Activated T-cell treated with anti-CD3 and anti-CD28 coated beads for 48 hours (primary cell): ENCODE measurements at regions not wholly inside any gene's neighbourhood (a gene's known extent, or its start where the extent isn't known, plus 50 kb on each side); places are given as distances from the start of the nearest gene placed in this dataset.

Source experiments
- DNase-seq: peaks from one replicate; pipeline ENCODE4 v3.0.0-alpha.2; 2020; ENCODE audit warnings: low read depth

DNA sequence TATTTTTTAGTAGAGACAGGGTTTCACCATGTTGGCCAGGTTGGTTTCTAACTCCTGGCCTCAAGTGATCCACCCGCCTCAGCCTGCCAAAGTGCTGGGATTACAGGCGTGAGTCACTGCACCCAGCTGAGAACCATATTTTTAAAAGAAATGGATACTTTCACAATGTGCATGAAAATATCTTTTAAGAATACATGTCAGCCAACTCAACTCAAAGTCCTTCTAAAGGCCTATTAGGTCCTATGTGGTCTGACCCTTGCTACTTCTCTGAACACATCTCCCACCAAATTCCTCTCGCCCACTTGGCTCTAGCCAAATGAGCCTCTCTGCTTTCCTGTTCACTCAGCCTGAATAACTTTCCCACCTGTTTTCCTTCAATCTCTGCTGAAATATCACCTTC is 119.6 kb downstream of the MTX2 start:
- no peak for DNase-seq

DNA sequence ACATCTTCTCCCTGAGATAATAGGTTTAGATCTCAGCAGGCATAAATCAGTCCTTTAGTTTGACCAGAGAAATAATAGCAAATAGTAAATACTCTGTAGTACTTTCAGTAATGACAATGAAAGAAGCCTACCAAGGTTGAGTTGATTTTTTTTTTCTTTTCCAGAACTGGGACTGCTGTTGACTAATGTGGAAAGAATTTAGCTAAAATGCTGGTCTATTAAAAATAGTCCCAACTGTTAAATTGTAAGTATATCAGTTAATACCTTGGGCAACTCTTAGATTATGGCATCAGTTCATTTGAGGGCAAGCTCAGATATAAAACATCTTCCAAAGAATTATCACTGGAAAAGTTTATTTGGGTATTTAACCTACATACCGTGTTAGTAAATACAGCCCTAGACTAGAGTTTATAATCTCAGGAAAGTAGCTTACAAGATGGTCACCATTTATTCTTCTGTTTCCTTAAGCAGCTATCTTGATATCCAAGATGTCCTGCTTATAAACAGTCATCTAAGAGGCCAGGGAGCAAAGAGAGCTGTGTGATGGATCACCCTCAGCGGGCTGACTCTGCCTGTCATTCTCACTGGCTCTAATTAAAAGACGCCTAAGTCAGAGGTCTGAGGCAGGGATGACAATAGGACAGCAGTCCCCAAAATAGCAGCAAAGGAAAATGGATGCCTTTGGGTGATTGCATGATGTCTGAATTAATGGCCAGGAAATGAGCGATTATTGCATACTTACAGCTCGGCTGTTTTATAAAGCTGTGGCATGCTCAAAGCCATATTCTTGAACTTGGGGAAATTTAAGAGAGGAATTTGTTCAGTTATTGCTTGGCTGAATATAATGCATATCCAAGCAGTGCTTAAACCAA is 121.3 kb downstream of the MTX2 start:
- DNase-seq: no peak

DNA sequence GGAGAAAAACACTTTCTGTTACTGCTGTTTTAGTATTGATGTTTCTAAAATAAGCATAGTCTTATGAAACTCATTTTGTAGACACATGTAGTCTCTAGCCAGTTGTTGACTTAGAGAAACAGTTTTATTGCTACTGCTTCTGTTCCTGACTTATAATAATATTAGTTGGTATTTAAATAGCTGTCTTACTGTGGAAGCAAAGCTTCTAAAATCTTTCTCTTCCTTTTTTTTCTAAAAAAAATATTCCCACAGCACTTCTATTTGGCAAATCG is 121.8 kb downstream of the MTX2 start:
- DNase-seq: no peak

DNA sequence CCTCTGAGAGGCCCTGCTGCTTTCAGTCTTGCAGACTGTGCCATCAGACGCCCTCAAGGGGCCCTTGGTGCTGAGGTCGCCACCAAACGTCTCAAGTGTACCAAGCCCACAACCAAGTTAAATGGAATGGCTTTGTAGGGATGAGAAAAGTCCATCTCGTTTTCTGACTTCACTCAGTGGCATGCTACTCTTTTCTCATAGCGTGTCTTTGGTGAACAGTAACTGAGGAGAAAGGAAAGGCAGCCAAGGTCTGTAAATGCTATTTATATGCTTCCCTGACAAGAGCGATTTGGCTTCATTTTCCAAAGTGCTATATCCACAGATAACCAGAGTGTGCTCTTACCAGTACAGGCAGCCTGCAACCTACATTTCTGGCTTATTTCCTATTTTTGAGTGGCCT is 123.0 kb downstream of the MTX2 start:
- DNase-seq: no peak

DNA sequence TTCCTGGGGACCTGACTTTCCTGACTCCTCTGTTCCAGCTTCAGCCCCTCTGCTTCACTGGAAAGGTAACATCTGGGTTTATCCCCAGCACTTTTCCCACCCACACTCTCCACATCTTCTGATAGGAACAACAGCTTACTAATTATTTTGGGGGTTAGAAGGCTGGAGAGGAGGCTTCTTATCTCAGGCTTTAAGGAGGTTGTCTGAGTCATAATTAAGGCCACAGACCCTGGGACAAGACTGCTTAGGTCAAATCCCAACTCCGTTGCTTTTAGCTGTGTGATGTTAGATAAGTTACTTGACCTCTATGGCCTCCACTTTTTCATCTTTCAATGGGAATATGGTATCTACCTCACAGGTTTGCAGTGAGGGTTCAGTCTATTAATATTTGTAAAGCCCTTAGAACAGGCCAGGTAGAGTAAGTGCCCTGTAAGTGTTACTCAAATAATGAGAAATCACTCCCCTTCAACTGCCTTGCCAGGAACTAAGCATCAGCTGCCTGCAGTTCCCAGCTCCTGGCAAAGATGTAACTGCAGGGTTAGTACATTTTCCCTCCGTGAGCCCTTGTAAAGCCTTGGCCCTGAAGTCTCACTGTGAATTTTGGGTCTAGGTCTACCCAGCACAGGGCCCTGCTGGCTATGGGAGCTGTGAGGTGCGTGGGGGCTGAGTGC is 123.6 kb downstream of the MTX2 start:
- no peak for DNase-seq

DNA sequence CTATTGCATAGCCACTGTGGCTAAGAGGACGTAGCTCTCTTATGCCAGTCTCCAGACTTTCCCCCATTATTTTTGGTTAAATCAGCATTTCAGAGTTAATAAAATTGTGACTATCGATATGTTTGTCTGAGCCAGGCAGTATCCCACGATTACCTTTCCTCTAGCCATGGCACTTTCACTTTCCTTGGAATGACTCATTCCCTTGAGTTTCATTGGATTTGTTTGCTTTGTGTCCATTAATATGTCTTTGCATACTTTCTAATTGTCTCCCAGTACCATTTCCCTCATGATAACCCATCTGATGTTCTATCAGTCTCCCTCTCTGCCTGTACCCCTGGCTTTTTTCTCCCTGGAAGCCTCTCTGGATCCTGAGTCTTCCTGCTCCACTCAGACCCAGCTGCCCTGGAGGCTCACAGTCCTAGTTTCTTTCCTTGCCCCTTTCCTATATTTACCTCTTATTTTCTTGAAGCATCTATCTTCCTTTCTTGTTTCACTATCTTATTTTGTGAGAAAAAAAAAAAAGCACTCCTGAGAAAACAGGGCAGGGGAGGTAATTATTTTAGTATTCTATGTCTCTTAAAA is 126.1 kb downstream of the MTX2 start:
- DNase-seq: no peak

DNA sequence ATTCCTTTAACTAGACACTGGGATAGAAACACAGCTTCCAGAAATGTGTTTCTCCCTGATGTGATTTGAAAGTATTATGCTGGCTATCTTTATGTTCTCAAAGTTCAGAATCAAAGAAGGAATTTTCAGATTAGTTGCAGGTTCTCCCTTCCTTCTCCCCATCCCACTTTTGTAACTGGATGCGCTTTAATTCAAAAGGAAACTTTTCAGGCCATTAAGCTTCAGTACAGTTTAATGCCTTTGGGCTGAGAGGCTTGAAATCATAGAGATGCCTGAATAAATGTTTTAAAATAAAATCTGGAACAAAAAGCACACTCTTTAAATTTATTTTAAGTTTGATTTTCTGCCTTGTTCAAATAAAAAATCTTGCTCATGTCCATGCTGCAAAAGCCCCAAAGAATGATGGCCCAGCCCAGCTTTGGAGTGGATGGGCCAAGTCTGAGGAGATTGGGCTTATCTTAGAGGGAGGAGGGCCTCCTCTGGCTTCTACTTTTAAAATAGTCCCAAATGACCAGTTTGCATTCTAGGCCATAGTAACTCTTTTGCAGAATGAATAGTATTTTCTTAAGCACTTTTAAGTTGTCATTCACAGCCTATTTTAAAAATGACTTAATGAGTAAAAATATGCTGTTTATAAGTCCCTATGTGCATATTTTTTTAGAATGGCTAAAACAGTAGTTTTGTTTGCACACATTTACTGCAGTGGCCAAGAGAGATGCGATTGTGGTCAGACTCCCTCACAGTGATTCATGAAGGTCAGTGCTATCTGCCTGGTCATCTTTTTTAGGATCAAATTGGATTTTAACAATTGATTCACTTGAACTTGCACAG is 129.2 kb downstream of the MTX2 start:
- DNase-seq: no peak

DNA sequence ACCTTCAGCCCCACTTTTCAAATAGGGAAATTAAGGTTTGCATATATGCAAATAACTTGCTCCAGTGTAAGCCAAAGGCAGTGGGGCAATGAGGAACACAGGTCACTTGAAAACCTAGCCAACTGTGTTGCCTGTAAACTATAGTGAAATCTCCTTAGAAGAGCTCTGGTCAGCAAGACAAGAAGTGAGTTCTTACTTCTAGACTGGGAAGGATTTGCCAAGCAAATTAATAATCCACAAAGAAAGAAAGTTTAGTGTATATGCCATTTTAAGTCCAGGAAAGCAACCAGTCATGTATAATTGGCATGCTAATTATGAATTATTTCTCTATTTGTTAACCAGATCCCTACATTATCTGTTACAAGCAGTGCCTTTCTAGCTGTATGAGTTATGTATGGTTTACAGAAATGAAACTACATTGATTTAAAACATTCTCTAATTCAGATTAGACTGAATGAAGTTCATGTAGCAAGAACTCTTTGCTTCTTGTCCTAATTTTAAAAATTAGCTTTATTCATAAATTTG is 129.9 kb downstream of the MTX2 start:
- DNase-seq: no peak

DNA sequence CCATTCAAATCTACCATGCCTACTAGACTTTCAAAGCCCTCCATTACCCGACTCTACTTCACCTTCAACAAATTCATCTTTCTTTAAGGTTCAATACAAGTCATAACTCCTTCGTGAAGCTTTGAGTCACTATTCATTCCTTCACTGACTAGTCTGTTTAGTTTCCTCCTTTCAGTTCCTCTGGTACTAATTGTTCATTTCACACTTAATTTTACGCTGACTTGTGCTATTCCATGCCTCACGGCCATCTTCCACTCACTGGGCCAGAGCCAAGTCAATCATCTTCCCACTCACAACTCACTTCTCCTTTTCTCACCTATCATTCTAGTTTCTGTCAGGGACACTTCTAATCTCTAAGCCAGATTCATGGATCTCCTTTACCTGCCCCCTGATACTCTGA is 136.2 kb downstream of the MTX2 start:
- DNase-seq: no peak

DNA sequence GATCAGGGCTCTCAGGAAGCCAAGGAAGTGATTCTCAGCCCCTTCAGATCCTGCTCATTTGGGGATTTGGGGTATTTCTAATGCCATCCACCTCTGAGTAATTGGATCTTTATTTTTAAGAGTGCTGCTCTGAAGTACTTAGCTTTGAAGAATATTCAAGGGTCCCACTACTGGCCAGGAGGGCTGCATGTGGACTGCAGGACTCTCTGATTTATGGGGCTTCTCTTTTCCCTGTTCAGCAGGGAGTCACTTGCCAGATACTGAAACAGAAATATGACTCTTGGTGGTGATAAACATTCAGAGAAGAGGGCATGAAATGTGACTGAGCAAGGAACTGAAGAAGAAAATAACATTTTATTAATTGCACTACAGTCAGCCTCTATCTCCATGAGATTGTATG is 138.5 kb downstream of the MTX2 start:
- no peak for DNase-seq

DNA sequence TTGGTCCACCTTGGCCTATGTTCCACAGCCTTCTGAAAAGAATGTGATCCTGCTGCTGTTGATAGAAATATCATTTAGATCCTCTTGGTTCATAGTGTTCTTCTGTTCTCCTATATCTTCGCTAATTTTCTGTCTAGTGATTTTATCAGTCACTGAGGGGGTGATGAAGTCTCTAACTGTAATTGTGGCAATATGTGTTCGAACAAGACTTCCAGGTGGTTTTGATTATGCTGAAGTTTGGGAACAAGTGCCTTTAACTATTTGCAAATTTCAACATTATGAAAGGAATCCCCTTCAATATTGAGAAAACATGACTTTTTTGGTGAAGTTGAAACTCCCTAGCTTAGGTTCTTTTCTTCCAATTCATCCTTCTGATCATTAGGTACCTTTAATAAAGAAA is 140.4 kb downstream of the MTX2 start:
- DNase-seq: no peak

DNA sequence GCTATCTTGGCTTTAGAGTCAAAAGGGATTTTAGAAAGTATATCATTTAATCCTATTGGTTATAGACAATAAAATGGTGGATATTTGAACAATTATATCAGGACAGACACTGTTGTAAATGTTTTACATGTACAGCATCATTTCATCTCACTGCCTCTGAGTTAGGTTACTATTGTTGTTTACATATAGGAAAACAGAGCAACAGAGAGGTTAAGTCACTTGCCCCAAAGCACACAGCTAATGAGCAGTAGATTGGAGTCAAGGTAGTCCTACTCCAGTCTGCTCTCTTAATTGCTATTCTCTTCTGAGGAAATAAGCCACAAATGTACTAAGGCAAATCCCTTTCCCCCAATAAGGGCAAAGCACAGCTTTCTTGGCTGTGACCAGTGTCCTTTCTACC is 142.9 kb downstream of the MTX2 start:
- no peak for DNase-seq

DNA sequence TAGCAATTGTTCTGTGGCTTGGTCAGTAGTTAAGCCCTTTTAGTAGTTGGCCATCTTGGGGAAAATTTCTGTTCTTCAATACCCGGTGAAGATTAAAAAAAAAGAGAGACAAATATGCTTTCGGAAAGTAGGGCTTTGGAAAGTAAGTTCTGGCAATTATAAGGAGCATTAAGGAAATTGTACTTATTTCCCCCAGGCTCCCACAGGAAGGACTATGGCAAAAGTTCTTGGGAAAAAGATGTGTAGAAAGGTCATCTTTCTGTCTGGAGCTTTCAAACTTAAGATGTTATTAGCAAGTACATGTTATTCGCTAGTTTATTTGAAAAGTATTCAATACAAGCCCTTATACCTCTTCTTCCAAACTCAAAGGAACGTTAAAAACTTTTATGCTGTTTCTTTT is 144.5 kb downstream of the MTX2 start:
- no peak for DNase-seq

DNA sequence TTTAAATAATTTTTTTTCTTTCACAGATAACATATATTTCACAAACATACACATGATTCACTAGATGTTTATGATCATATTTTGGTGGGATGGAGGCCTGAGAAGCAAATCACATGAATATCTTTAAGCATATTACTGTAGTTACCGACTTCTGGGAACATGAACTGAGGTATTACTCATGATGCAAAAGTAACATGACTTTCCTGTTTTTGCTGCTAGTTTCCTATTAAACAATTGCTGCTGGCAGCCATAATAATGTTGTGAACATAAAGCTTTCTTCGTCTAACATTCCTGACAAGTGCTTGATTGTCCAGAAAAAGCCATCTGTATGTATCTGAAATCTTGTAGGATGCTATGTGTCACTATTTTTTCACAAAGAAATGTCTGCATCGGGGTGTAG is 145.4 kb downstream of the MTX2 start:
- no peak for DNase-seq

DNA sequence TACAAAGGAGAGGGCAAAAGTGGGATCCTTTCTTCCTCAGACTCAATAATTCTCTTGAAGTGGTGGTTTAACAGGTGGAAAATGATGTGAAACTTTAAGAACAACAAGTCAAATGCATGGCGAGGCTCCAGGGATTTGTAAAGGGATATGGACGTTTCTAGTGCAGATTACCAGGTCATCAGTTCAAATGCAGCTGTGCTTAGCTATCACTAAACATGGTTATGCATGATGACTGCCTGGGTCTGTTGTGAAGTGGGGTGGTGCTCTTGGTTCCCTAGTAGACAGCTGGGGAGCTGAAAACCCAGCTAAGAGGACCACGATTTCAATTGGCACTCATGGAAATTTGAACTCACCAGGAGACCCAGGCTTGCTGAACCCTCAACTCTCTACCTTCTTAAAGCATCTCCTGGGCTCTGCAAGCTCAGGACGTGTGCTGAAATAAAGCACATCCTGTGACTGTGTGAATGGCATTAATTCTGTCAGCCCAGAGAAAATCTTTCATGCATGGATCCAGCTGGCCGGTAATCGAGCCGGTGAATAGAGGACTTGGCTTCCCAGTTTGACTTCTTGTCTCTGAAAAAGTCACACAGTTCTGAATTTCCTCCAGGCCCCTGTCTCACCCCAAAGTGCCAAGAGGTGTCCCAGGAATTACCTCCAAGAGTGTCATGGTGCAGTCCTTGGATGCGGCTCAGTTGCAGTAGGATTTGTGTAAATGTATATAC is 146.1 kb downstream of the MTX2 start:
- no peak for DNase-seq

DNA sequence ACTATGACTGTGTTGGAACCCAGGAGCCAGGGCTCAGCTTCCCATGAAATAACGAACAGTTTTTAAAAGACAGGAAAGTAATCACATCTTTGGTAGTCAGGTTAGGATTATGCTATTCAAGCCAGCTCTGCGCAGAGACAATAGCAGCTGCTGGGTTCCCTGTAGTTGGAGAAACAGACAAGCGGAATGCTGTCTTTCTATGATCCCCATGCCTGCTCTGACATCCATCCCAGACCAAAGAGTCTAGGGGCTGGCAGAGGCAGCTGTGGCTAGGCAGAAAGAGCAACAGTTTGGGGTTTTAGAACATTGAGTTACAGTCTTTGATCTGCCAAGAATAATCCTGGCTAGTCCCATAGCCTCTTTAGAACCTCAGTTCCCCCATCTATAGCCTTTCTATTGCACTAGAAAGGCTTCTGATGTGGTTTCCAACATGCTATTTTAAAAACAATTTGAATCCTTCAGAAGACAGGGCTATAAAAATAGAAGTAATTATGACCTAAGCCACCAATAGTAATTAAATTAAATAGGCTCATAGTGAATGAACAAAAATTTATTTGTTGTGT is 146.8 kb downstream of the MTX2 start:
- no peak for DNase-seq

DNA sequence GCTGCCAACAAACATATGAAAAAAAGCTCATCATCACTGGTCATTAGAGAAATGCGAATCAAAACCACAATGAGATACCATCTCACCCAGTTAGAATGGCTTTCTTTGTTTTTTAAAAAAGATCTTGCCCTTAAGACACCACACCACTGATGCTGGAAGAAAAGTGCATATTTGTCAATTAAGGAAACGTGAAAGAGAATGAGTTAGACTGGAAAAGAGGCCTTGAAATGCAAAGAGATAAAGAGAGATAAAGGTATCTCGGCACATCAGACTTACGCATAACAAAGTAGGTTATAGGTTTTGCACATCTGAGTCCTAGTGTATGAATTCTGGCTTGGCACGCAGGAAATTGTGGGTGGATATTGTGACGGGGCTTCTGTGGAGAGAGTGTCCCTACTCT is 149.5 kb downstream of the MTX2 start:
- DNase-seq: no peak

DNA sequence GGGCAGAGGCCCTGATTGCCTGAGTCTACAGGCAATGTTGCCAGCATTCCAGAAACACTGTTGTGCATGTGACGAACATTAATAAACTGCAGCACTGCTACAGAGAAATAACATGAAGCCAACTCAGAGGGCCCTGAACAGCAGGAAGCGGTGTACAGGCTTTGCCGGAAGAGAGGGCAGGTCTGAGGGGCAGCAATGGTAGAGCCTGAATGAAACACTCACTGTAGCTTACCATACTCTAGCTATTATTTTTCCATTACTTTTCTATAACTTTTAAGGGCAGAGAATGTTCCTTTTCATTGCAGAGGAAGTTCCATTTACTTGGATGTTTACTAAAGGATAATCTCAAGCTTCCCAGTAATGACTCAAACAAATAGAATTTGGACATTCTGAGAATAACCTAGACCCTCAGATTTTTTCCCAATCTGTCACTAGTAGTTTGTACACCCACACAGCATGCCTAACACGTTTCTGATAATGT is 150.4 kb downstream of the MTX2 start:
- DNase-seq: no peak

DNA sequence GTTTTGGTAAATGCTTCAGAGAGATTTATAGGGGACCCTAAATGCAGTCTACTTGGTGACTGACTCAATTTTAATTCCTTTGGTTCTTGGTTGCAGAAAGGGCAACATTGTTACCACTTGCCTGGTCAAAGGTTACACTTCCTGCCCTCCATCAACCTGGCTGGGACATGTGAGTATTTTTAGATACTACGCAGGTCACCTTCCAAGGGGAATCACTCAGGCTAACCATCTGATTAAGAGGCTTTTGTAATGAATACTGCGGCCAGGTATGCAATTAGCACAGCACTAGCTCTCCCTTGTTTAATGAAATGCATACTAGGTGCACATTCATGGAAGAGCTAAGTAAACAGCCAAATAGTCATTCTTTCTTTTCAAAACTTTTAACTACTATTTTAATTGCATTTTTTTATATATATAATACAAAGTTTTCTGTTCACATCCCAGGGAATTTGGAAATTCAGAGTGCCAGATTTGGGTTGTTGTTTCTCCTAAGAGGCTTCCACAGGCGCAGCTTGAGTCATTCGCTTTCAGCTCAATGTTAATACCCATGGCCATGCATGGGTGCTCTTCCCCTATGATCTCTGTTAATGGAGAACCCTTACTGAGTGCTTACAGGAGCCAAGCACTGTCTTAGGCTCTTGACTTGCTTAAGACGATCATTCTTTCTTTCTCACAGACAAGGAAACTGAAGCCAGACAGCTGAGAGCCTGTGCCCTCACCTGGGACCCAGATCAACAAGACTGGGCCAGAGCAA is 152.2 kb downstream of the MTX2 start:
- no peak for DNase-seq

DNA sequence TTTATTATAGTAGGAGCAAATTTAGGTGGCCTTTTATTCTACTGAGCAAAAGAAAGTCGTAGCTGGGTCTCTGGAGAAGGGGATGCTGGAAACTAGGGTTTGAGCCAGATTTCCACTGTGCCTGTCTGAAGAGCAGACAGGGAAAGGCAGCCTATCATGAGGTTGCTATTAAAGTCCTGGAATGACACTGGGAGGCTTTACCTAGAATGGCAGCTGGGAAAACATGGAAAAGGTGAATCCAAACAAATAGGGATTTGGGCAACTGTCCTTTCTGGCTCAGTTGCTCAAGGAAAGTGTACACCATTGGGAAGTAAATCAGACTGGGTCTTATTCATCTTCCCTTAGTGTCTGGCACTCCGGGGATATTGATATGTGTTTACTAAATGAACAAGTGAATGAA is 154.6 kb downstream of the MTX2 start:
- no peak for DNase-seq

DNA sequence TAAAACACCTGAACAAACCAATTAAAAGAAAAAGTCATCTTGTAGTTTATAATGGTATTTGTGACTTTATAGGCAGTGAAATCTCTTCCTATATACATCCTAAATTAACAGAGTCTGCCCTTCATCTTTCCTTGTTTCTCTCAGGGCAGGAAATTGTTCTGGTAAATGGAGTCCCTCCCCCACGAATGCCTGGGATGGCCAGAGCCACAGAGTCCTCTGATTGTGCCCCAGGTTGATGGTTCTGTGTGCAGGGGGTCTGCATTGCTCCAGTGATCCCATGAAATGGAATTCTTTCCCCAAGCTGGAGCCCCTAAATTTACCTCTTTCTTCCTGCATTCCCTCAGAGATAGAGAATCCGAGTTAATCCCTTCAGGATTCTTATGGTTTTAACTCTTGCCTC is 155.5 kb downstream of the MTX2 start:
- DNase-seq: no peak
